ENCODE measurements at regions not wholly inside any gene's neighbourhood (a gene's known extent, or its start where the extent isn't known, plus 50 kb on each side); places are given as distances from the start of the nearest gene placed in this dataset.

GRCh38 chr17:34503528-34504195 lies 75.7 kb upstream of the TMEM132E start:
- no peak for TF ChIP-seq POLR2A (IDR thresholded peaks at IDR 0.05; ENCODE audit: low read length)
- no peak for TF ChIP-seq GATA1 (IDR thresholded peaks at IDR 0.05; ENCODE audit: low read depth, low read length)
